Peyer's patch (tissue), 4 donors: ENCODE measurements at regions not wholly inside any gene's neighbourhood (a gene's known extent, or its start where the extent isn't known, plus 50 kb on each side); places are given as distances from the start of the nearest gene placed in this dataset.

Experiments
- DNase-seq, 3 donors: peaks; one replicate each; pipeline ENCODE4 v3.0.0-alpha.2; 2017 to 2019
- H3K27ac ChIP-seq, 4 donors: fragments of 200-600 bp; sonication (generic); one replicate each; pipeline ENCODE4 v1.5.1; 2016 to 2019
- H3K27me3 ChIP-seq, 2 donors: fragments of 200-600 bp; sonication (generic); one replicate each; pipeline ENCODE4 v1.5.1; 2019
- H3K36me3 ChIP-seq, 3 donors: fragments of 200-600 bp; sonication (generic); one replicate each; pipeline ENCODE4 v1.5.1; 2016 to 2019
- H3K4me1 ChIP-seq, 4 donors: fragments of 200-600 bp; sonication (generic); one replicate each; pipeline ENCODE4 v1.5.1; 2016 to 2019
- H3K4me3 ChIP-seq, 4 donors: fragments of 200-600 bp; sonication (generic); 1 replicate in 3 of 4; 2 replicates in 1 of 4; pipeline ENCODE4 v1.5.1; 2016 to 2019; ENCODE audit warnings: mild to moderate bottlenecking in 1 of 4
- H3K9me3 ChIP-seq, 4 donors: fragments of 200-600 bp; sonication (generic); one replicate each; pipeline ENCODE4 v1.5.1; 2016 to 2019; ENCODE audit warnings: mild to moderate bottlenecking in 1 of 4
- CTCF ChIP-seq, 6 experiments: fragments of 450-650 bp in 4 of 6; fragments of 200-600 bp in 2 of 6; sonication (generic) in 1 of 6; IDR thresholded peaks; one replicate each; pipeline ENCODE4 v1.5.1; 2017 to 2019; ENCODE audit warnings: antibody characterized with exemption in 6 of 6, mild to moderate bottlenecking in 3 of 6, moderate library complexity in 1 of 6
- POLR2A ChIP-seq, 2 donors: fragments of 450-650 bp; IDR thresholded peaks; one replicate each; pipeline ENCODE4 v1.5.1; 2017; ENCODE audit warnings: antibody characterized with exemption in 2 of 2, mild to moderate bottlenecking in 2 of 2, moderate library complexity in 2 of 2

- H3K4me3 ChIP-seq = no peak overlapping the region
Observed at GRCh38 chr12:28622406-28622805, 432.1 kb downstream of the CCDC91 start.

DNA sequence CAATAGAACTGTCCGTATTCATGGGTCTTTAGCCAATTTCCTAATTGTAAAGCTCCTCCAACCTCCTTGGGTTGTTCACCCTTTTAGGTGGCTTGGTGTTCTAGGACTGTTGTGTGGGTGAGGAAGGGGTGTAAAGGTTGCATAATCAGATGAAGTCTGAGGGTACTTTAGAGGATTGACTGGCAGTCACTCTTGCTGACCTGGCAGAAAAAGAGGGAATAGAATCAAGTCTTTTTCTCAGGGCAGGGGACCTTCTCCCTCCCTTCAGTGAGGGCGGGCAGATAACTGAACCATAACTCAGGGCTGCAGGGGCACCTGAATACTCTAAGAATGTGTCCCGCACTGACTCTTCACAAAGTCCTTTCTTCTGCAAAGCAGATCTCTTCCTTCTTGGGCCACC, 436.2 kb downstream of the CCDC91 start:
- Histone ChIP-seq H3K4me1 (no peaks in the 10 kb centered on the region), H3K27me3 (no peaks in the 10 kb centered on the region), H3K27ac (no peak overlapping the region), H3K9me3 (no peaks in the 10 kb centered on the region), H3K4me3 (no peak overlapping the region), H3K36me3 (no peaks in the 10 kb centered on the region)
- DNase-seq = no peak
- no peak for TF ChIP-seq CTCF (IDR thresholded peaks at IDR 0.05)
- TF ChIP-seq POLR2A (IDR thresholded peaks at IDR 0.05) = no peak

More at GRCh38 chr12:28622406-28622805, 432.1 kb downstream of the CCDC91 start:
- no peaks in the 10 kb centered on the region for H3K4me1 ChIP-seq
- H3K36me3 ChIP-seq = no peaks in the 10 kb centered on the region
- no peak overlapping the region for H3K27ac ChIP-seq
- no peaks in the 10 kb centered on the region for H3K9me3 ChIP-seq
- no peak for DNase-seq
- no peak for TF ChIP-seq CTCF (IDR thresholded peaks at IDR 0.05)
- no peak for TF ChIP-seq POLR2A (IDR thresholded peaks at IDR 0.05)
- no peaks in the 10 kb centered on the region for H3K27me3 ChIP-seq

DNA sequence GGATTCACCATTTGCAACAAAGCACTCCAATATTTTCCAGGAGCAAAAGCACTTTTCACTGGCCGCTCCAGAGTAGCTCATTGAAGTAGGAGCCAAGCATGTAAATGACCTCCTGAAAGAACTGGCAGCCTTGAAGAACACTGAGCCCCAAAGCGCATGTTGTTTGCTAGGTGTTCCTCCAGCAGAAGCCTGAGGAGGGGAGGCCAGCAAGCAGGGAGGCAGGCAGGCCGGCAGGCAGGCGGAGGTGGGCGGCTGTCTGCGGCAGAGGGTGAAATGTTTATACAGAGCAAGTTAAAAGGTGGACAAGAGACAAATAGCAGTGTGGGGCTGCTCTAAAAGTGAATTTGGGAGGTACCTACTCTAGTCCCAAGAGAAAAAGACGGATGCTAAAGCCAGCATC, 439.4 kb downstream of the CCDC91 start:
- no peak overlapping the region for H3K4me3 ChIP-seq
- no peak overlapping the region for H3K27ac ChIP-seq
- no peaks in the 10 kb centered on the region for H3K36me3 ChIP-seq
- no peaks in the 10 kb centered on the region for H3K9me3 ChIP-seq
- no peak for DNase-seq
- no peaks in the 10 kb centered on the region for H3K4me1 ChIP-seq
- TF ChIP-seq CTCF (IDR thresholded peaks at IDR 0.05) (no peak), POLR2A (IDR thresholded peaks at IDR 0.05) (no peak)
- H3K27me3 ChIP-seq = no peaks in the 10 kb centered on the region

- H3K4me3 ChIP-seq = no peak overlapping the region
- H3K27ac ChIP-seq = no peak overlapping the region
- no peak for DNase-seq
- TF ChIP-seq POLR2A (IDR thresholded peaks at IDR 0.05) (no peak), CTCF (IDR thresholded peaks at IDR 0.05) (no peak)
- H3K4me1 ChIP-seq = no peaks in the 10 kb centered on the region
- no peaks in the 10 kb centered on the region for H3K36me3 ChIP-seq
- H3K9me3 ChIP-seq = no peaks in the 10 kb centered on the region
- no peaks in the 10 kb centered on the region for H3K27me3 ChIP-seq
Observed at GRCh38 chr12:28631831-28632230, 441.6 kb downstream of the CCDC91 start.

- TF ChIP-seq CTCF (IDR thresholded peaks at IDR 0.05) = no peak
Observed at GRCh38 chr12:28640519-28640918, 450.3 kb downstream of the CCDC91 start.

GRCh38 chr12:28645436-28645835, 455.2 kb downstream of the CCDC91 start:
- H3K9me3 ChIP-seq = no peaks in the 10 kb centered on the region
- H3K4me1 ChIP-seq = no peaks in the 10 kb centered on the region
- TF ChIP-seq POLR2A (IDR thresholded peaks at IDR 0.05) (no peak), CTCF (IDR thresholded peaks at IDR 0.05) (no peak)
- no peak for DNase-seq
- no peaks in the 10 kb centered on the region for H3K27me3 ChIP-seq
- no peaks in the 10 kb centered on the region for H3K36me3 ChIP-seq
- no peak overlapping the region for H3K27ac ChIP-seq
- no peak overlapping the region for H3K4me3 ChIP-seq

More at GRCh38 chr12:28640519-28640918, 450.3 kb downstream of the CCDC91 start:
- Histone ChIP-seq H3K4me3 (no peak overlapping the region), H3K9me3 (no peaks in the 10 kb centered on the region), H3K27ac (no peak overlapping the region), H3K27me3 (no peaks in the 10 kb centered on the region), H3K36me3 (no peaks in the 10 kb centered on the region), H3K4me1 (no peaks in the 10 kb centered on the region)
- DNase-seq = no peak
